AG04449 (cell line): ENCODE measurements at regions not wholly inside any gene's neighbourhood (a gene's known extent, or its start where the extent isn't known, plus 50 kb on each side); places are given as distances from the start of the nearest gene placed in this dataset.

Source experiments
- CTCF ChIA-PET: fragments of 350-600 bp; formaldehyde crosslinking; extraction: SDS; loops from one replicate; lab custom pipeline; 2021; ENCODE audit warnings: antibody characterized with exemption; lab: Yijun Ruan, JAX
- POLR2A ChIA-PET: fragments of 400-600, 350-600 bp; formaldehyde crosslinking; extraction: SDS; loops from one replicate; lab custom pipeline; 2020; ENCODE audit warnings: antibody characterized with exemption, inconsistent platforms; lab: Yijun Ruan, JAX
- DNase-seq: peaks from one replicate; pipeline ENCODE4 v3.0.0-alpha.2; 2010; ENCODE audit warnings: low read depth, low spot score
- H3K4me3 ChIP-seq: 2 replicates; pipeline ENCODE4 v1.5.1; 2011; ENCODE audit warnings: low read depth, mild to moderate bottlenecking, control low read depth, low read length
- CTCF ChIP-seq: IDR thresholded peaks from one replicate; pipeline ENCODE4 v1.5.1; 2011; ENCODE audit warnings: mild to moderate bottlenecking, moderate library complexity, low read length, control low read depth, inconsistent platforms; ENCODE audit not compliant: insufficient read depth; ENCODE audit errors: missing control alignments

GRCh38 chr3:193978486-193978885, 157.5 kb upstream of the HES1 start:
- no peak for TF ChIP-seq CTCF
- CTCF ChIA-PET = interaction anchor here (0.8 kb wide), 1 partner anchor 25 kb away, joined by 3 read pairs; no protein-coding TSS in a partner anchor
- no peak for DNase-seq
- POLR2A ChIA-PET = no interaction called here
- no peak overlapping the region for H3K4me3 ChIP-seq

DNA sequence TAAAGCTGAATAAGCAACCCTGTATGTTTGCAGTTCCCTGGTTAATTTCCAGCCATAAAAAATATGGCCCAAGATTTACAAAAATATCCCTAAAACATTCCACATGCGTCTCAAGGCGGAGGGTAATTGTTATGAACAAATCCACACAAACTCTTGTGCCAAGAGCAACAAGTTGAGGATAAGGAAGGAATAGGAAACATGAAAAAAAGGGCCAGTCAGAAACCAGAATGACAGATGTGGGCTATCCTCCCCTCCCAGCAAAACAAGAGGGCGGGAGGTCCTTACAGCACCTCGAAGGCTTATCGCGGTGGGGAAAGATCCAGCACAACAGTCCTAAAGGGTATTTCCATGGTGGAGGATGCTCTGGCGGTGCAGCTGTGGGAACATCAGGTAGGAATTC, 155.6 kb upstream of the HES1 start:
- H3K4me3 ChIP-seq = no peak overlapping the region
- DNase-seq = no peak
- ChIA-PET POLR2A (no interaction called here), CTCF (interaction anchor here (3.2 kb wide), 1 partner anchor 9 kb away, joined by 13 read pairs; no protein-coding TSS in a partner anchor)
- TF ChIP-seq CTCF = no peak

- H3K4me3 ChIP-seq = no peak overlapping the region
- DNase-seq = no peak
- ChIA-PET CTCF (interaction anchor here (3.2 kb wide), 1 partner anchor 10 kb away, joined by 13 read pairs; no protein-coding TSS in a partner anchor), POLR2A (no interaction called here)
- no peak for TF ChIP-seq CTCF
These were observed 155.0 kb upstream of the HES1 start for GRCh38 chr3:193980905-193981304.

DNA sequence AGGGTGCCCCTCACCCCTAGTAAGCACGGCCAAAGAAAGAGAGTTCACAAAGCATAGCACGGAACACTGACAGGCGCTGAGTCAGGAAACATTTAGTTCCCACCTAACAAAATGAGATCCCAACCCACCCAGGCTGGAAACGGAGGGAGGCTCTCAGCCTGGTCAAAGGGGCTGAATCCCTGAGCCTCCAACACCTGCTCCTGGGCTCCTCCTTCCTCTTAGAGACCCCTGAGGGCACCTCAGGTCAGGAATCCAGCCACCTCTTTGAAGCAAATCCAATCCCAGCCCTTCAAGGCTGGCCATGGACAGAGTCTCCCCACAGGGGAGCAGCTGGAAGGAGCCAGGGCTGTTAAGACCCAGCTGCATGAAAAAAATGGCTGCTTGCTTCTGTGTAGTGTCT, 154.4 kb upstream of the HES1 start:
- no peak for DNase-seq
- H3K4me3 ChIP-seq = no peak overlapping the region
- TF ChIP-seq CTCF = no peak
- ChIA-PET POLR2A (no interaction called here), CTCF (interaction anchor here (3.2 kb wide), 1 partner anchor 10 kb away, joined by 13 read pairs; no protein-coding TSS in a partner anchor)

- no peak overlapping the region for H3K4me3 ChIP-seq
- ChIA-PET CTCF (interaction anchor here (3.2 kb wide), 1 partner anchor 11 kb away, joined by 13 read pairs; no protein-coding TSS in a partner anchor), POLR2A (no interaction called here)
- TF ChIP-seq CTCF = no peak
- DNase-seq = no peak
These were observed 153.7 kb upstream of the HES1 start for GRCh38 chr3:193982258-193982659.

GRCh38 chr3:193983846-193984818, 151.8 kb upstream of the HES1 start:
- H3K4me3 ChIP-seq = no peak overlapping the region
- POLR2A ChIA-PET = no interaction called here
- no peak for TF ChIP-seq CTCF
- CTCF ChIA-PET = no interaction called here
- no peak for DNase-seq
